HG03520 (cell line): ENCODE measurements at regions not wholly inside any gene's neighbourhood (a gene's known extent, or its start where the extent isn't known, plus 50 kb on each side); places are given as distances from the start of the nearest gene placed in this dataset.

Experiments
- ATAC-seq: cut with Tn5 transposase; IDR thresholded peaks from one replicate; pipeline ENCODE4 v1.9.1; 2021; ENCODE audit warnings: mild to moderate bottlenecking, moderate library complexity; ENCODE audit not compliant: unreplicated experiment

DNA sequence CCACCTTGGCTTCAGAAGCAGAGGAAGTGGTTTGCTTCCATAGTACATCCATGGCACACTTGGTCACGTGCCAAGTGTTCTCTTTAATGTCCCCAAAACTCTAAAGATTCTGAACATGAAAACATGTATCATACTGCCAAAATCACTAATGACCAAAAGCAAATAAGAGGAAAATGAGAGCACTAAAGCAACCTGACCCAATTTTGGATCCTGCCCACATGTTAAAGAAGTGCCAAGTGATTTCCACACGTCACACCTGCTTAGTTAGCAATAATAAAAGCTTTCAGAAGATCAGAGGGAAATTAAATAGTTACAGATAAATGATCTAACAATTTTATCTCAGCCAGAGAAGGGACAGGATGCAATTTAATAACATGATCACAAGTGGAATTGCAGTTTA, 1170.0 kb downstream of the XPNPEP1 start:
- ATAC-seq, result no peak

DNA sequence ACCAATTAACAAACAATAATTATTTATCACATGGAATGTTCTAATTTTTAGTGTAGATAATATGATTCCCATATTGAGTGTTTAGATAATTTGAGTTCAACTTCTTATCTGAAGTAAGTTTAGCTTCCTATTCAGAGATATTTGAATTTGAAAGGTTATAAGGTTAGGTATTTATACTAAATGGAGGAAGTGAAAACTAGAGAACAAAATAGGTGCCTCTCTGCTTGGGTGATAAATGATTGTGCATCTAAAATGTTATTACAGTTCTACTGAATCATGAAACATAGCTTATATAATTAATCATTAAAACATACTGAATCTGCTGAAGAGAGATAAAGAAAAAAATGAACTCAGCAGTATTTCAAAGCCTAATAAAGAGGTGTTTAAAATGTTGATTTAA, 1174.3 kb downstream of the XPNPEP1 start:
- no peak for ATAC-seq

DNA sequence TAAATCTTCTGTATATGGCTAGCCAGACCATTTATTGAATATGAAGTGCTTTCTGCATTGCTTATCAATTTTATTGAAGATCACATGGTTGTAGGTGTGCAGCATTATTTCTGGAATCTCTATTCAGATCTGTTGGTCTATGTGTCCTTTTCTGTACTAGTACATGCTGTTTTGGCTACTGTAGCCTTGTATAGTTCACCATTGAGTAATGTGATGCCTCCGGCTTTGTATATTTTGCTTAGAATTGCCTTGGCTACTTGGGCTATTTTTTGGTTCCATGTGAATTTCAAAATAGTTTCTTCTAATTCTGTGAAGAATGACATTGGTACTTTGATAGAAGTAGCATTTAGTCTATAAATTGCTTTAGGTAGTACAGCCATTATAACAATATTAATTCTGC, 1187.2 kb downstream of the XPNPEP1 start:
- no peak for ATAC-seq

DNA sequence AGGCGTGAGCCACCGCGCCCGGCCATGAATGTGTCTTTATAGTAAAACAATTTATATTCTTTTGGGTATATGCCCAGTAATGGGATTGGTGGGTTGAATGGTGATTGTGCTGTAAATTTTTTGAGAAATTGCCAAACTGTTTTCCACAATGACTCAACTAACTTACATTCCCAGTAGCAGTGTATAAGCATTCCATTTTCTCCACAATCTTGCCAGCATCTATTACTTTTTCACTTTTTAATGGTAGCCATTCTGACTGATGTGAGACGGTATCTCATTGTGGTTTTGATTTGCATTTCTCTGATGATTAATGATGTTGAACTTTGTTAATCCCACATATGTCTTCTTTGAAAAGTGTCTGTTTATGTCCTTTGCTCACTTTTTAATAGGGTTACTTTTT, 1187.9 kb downstream of the XPNPEP1 start:
- ATAC-seq, result no peak

DNA sequence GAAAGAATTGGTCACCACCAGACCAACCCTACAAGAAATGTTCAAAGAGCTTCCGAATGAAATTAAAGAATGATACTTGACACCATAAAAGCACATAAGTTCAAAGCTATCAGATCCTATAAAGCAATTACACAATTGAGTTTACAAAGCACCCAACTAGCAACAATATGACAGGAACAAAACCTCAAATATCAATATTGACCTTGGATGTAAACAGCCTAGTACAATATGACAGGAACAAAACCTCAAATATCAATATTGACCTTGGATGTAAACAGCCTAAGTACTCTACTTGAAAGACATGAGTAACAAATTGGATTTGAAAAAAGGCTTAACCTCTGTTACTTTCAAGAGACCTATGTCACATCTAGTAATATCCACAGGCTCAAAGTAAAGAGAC, 1201.4 kb downstream of the XPNPEP1 start:
- no peak for ATAC-seq

- ATAC-seq, result no peak
Measured at GRCh38 chr10:108716352-108716751, 1207.0 kb downstream of the XPNPEP1 start.

- no peak for ATAC-seq
Measured at GRCh38 chr10:108709927-108710722, 1213.2 kb downstream of the XPNPEP1 start.

GRCh38 chr10:108708363-108708762, 1214.9 kb downstream of the XPNPEP1 start:
- ATAC-seq, result no peak

- peak; percentile 90 for ATAC-seq
Measured at GRCh38 chr10:108696792-108697477, 1226.4 kb downstream of the XPNPEP1 start.

DNA sequence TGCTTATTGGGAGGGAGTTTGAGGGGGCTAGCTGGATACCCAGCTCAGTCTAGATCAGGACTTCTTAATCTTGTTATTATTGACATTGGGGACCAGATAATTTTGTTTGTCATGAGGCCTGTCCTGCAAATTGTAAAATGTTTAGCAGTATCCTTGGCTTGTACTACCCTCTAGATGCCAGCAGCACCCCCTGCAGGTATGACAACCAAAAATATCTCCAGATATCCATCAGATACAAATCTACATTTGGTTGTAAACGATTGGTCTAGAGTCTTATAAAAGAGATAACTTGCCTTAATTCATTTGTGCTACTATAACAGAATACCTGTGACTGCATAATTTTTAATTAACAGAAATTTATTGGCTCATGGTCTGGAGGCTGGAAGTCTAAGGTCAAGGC, 1232.2 kb downstream of the XPNPEP1 start:
- no peak for ATAC-seq

GRCh38 chr10:108690530-108690929, 1232.8 kb downstream of the XPNPEP1 start:
- ATAC-seq, result no peak

DNA sequence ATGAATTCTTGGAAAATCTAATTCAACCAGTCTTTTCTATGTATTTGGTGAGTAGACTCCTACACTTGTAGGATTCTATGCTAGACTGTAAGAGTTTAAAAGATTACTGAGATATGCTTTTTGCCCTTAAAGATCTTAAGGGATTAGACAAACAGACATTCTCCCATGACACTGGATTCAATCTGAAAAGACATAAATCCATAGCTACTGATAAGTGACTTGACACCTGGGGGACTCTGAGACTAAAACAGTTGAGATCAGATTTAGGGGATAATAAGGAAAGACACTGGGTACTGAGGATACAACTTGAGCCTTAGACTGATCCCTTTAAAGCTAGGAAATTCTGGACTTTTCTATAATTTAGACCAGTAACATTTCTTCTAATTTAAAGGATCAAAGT, 1233.4 kb downstream of the XPNPEP1 start:
- ATAC-seq, result no peak

DNA sequence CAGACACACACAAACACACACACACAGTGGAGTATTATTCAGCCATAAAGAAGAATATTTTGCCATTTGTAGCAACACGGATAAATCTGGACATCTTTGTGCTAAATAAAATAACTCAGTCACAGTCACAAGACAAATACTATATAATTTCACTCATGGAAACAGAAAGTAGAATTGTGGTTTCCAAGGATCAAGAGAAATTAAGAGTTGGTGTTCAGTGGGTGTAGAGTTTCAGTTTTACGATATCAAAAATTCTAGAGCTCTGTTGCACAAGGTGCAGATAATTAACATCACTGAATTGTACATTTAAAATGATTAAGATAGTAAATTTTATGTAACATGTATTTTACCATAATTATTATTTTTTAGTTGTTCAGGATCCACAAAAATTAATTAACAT, 1235.0 kb downstream of the XPNPEP1 start:
- ATAC-seq, result no peak

GRCh38 chr10:108685863-108686531, 1237.3 kb downstream of the XPNPEP1 start:
- no peak for ATAC-seq

DNA sequence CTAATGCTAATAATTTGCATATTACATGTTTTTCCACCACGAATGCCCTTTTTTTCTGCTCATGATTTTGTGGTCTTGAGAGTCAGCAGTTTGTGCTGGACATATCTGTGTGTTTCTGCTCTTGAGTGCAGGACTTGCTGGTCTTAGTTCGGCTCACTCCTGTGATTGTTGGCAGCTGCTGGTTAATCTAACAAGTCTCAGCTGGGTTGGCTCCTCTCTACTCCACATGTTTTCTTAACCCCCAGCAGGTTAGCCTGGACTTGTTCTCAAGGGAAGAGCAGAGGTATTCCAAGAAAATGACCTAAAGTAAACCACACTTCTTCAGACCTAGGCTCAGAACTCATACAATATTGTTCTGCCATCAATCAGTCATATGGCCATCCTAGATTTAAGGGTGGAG, 1238.9 kb downstream of the XPNPEP1 start:
- ATAC-seq, result no peak

DNA sequence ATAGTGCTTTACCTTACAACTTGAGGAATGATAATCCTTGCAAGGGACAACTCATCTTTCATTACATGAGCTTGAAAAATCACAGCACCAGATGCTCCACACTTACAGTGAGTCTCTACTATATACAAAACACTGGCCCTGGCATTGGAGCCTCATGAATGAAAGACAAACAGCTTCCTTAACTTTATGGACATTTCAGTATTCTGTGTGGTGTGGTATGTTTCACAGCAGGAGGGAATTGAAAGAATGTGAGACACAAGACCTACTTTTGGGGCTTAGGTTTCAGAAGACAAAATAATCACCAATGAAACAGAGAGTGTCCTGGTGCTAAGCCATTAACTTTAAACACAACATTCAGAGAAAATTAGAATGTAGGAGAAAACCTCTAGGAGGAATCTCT, 1249.6 kb downstream of the XPNPEP1 start:
- no peak for ATAC-seq

DNA sequence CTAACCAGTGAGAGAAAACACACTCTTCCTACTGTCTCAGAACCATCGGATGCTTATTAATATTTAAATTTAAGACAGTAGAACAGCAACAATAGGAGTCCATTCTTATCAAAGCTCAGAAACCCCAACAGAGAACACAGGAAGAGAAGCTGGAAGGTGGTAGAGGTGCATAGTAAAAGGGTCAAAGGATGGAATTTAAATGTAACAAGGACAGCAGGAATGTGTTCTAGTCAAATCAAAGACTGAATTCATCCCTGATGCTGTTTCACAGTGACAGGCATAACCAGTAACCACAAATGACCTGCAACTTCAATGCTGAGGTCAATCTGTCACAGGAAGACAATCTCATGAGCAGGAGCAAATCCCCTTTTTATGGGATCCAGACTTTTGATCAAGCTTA, 1259.7 kb downstream of the XPNPEP1 start:
- ATAC-seq, result no peak

DNA sequence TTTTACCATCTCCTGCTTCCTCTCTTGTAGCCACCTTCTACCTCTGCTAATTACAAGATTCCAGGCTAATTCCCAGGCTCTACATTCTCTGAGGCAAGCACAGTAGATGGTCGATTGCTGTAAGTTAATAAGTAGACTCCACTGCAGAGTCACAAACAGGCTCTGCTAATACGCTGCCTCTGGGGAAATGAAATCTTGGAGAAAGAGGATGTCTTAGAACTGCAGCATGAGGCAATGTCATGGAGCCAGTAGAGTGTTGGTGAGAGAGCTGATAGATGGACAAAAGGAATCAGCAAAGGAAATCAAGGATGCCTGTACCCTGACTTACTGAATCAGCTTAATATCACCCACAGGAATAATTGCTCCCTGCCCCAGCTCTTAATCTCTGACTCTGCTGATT, 1260.3 kb downstream of the XPNPEP1 start:
- no peak for ATAC-seq

GRCh38 chr10:108655057-108655456, 1268.3 kb downstream of the XPNPEP1 start:
- no peak for ATAC-seq

- ATAC-seq, result no peak
Measured at GRCh38 chr10:108653531-108653930, 1269.8 kb downstream of the XPNPEP1 start.

- ATAC-seq, result no peak
Measured at GRCh38 chr10:108639010-108639409, 1284.3 kb downstream of the XPNPEP1 start.

GRCh38 chr10:108638225-108638624, 1285.1 kb downstream of the XPNPEP1 start:
- no peak for ATAC-seq
